ENCODE measurements at regions not wholly inside any gene's neighbourhood (a gene's known extent, or its start where the extent isn't known, plus 50 kb on each side); places are given as distances from the start of the nearest gene placed in this dataset.

- TF ChIP-seq REST (IDR thresholded peaks at IDR 0.05; ENCODE audit: unreplicated experiment) (no peak), EZH2 (IDR thresholded peaks at IDR 0.05; ENCODE audit: low read depth, unreplicated experiment) (no peak)
Observed at GRCh38 chr7:19248115-19248514, 102.9 kb upstream of the FERD3L start.
